ENCODE measurements at regions not wholly inside any gene's neighbourhood (a gene's known extent, or its start where the extent isn't known, plus 50 kb on each side); places are given as distances from the start of the nearest gene placed in this dataset.

DNA sequence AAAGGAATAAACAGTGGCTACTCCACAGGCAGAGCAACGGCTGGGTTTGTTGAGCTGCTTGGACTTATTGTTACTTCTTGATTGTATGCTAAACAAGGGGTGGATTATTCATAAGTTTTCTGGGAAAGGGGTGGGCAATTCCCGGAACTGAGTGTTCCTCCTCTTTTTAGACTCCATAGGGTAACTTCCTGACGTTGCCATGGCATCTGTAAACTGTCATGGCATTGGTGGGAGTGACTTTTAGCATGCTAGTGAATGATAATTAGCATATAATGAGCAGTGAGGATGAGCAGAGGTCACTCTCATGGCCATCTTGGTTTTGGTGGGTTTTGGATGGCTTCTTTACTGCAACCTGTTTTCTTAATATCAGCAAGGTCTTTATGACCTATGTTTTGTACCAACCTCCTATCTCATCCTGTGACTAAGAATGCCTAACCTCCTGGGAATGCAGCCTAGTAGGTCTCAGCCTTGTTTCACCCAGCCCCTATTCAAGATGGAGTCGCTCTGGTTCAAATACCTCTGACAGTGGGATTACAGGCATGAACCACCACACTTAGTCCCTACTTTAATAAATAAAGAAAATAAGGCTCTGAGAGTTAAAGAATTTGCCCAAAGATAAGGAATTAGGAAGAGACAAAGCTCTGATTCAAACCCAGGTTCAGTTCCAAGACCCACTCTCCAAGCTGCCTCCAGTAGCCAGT, 65.6 kb upstream of the CLMP start:
- TF ChIP-seq, protein P1, sequence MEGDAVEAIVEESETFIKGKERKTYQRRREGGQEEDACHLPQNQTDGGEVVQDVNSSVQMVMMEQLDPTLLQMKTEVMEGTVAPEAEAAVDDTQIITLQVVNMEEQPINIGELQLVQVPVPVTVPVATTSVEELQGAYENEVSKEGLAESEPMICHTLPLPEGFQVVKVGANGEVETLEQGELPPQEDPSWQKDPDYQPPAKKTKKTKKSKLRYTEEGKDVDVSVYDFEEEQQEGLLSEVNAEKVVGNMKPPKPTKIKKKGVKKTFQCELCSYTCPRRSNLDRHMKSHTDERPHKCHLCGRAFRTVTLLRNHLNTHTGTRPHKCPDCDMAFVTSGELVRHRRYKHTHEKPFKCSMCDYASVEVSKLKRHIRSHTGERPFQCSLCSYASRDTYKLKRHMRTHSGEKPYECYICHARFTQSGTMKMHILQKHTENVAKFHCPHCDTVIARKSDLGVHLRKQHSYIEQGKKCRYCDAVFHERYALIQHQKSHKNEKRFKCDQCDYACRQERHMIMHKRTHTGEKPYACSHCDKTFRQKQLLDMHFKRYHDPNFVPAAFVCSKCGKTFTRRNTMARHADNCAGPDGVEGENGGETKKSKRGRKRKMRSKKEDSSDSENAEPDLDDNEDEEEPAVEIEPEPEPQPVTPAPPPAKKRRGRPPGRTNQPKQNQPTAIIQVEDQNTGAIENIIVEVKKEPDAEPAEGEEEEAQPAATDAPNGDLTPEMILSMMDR (IDR thresholded peaks at IDR 0.05; ENCODE audit: borderline replicate concordance, insufficient read depth, low read depth, low read length): no peak
- H3K4me3 ChIP-seq (ENCODE audit: low read depth, low read length): no peak overlapping the region

DNA sequence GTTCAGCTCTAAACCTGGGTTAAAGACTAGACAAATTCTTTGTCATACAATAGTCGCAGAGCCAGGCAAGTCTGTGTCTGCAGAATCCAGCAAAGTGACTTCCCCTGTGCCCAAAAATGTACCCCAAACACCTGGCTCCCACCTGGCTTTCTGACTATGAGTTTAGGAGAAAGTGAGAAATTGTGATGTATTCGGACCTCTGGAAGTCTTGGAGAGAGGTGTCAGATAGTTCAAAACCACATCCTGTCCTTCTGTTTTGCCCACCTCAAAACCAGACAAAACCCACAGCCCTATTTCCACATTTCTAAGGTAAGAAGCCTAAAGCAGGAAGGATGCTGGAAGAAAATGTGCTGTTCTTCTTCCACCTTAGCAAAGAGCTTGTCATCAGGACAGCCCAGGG, 63.8 kb upstream of the CLMP start:
- H3K4me3 ChIP-seq (ENCODE audit: low read depth, low read length): no peak overlapping the region
- TF ChIP-seq, protein P1 (IDR thresholded peaks at IDR 0.05; ENCODE audit: borderline replicate concordance, insufficient read depth, low read depth, low read length): no peak

DNA sequence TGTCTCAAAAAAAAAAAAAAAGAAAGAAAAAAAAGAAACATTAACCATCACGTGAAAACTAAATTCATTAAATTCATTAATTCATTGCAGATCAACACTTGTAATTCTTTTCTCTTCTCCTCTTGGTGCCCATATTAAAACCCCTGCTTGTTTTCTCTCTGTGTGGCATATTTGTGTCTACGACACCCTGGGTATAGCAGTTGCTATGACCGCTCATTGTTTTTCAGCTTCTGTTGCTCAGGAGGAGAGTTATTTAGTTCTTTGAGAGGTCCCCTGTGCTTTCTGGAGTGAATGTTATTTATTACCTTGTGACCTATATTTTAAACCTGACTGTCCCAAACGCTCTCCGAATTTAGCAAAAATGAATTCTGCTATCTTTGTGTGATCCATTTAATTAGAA, 62.3 kb upstream of the CLMP start:
- no peak overlapping the region for H3K4me3 ChIP-seq (ENCODE audit: low read depth, low read length)
- TF ChIP-seq, protein P1 (IDR thresholded peaks at IDR 0.05; ENCODE audit: borderline replicate concordance, insufficient read depth, low read depth, low read length): no peak

DNA sequence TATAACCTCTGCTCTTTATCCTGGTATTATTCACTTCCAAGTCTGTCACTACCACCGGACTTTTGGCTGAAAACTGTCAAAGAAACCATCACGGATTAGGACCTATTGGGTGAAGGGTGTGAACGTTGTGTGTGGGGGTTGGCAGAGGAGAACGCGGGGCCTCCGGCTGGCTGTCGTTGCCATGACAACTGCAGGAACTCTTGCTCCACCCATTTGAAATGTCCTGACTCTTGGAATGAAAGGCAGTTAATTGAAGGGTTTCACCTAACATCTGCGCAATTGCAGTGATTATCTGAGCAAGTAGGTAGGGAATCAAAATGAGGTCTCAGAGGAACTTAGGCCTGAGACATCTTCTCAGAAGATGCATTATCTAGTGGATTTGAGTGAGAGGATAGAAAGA, 60.9 kb upstream of the CLMP start:
- TF ChIP-seq, protein P1 (IDR thresholded peaks at IDR 0.05; ENCODE audit: borderline replicate concordance, insufficient read depth, low read depth, low read length): no peak

DNA sequence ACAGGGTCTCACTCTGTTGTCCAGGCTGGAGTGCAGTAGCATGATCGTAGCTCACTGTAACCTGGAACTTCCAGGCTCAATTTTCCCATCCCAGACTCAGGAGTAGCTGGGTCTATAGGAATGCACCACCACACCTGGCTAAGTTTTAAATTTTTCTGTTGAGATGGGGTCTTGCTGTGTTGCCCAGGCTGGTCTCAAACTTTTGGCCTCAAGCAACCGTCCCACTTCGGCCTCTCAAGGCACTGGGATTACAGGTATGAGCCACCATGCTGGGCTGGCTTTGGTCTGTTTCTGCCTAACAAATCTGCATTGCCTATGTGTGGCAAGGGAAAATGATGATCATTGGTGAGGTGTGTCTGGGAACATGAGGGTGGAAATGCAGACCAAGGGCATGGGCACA, 59.3 kb upstream of the CLMP start:
- TF ChIP-seq, protein P1 (IDR thresholded peaks at IDR 0.05; ENCODE audit: borderline replicate concordance, insufficient read depth, low read depth, low read length): no peak
- no peak overlapping the region for H3K4me3 ChIP-seq (ENCODE audit: low read depth, low read length)

More for the DNA sequence above, 60.9 kb upstream of the CLMP start:
- no peak overlapping the region for H3K4me3 ChIP-seq (ENCODE audit: low read depth, low read length)

DNA sequence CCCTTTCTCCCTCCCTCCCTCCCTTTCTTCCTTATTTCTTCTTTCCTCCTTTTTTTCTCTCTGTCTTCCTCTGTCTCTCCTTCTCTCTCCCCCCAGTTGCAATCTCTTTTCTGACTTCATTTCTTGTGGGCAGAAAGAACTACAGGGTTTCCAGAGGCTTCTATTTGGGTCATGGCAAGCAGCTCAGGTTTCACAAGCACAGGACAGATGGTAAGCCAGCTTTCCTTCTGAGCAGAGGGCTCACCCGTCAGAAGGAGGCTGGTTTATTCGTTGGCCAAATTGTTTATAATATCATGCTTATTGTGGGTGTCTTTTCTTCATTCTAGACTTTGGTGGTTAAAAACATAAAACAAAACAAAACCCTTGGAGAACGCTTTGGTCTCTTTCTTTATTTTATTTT, 58.9 kb upstream of the CLMP start:
- no peak overlapping the region for H3K4me3 ChIP-seq (ENCODE audit: low read depth, low read length)
- TF ChIP-seq, protein P1 (IDR thresholded peaks at IDR 0.05; ENCODE audit: borderline replicate concordance, insufficient read depth, low read depth, low read length): no peak

DNA sequence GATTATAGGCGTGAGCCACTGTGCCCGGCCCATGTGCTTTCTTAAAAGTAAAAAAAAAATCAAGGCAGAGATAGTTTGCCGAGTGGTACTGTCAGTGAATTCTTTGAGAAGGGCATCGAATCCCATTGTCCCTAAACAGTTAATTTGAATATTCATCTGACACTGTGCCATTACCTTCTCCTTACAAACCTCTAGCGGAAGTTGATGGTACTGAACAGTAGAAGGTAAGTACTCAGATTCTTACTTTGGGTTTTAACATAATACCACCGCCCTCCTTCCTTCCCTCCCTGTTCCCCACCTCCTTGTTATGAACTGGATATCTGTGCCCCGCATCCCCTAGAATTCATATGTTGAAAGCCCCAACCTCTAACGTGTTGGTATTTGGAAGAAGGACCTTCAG, 58.2 kb upstream of the CLMP start:
- TF ChIP-seq, protein P1 (IDR thresholded peaks at IDR 0.05; ENCODE audit: borderline replicate concordance, insufficient read depth, low read depth, low read length): no peak
- no peak overlapping the region for H3K4me3 ChIP-seq (ENCODE audit: low read depth, low read length)
